HCT116 (cell line): ENCODE measurements at regions not wholly inside any gene's neighbourhood (a gene's known extent, or its start where the extent isn't known, plus 50 kb on each side); places are given as distances from the start of the nearest gene placed in this dataset.
A peak's percentile ranks its signal among the peaks of the same experiment; 100 is the strongest.
"Not testable (repeated sequence)": the region's sequence is repeated elsewhere in the genome, so short reads cannot be mapped to it uniquely, and the experiment has no call there.

Experiments
- ATAC-seq: fragments of 200-7000 bp; cut with Tn5 transposase; 2 replicates; pipeline ENCODE4 v1.9.1; 2020; ENCODE audit warnings: mild to moderate bottlenecking, moderate library complexity
- BruUV-seq: library from RNA; stranded (reverse); fragments of 400-500 nt; replicated peaks from 2 replicates; lab custom pipeline; 2021; lab: Mats Ljungman, UMichigan
- CTCF ChIA-PET: fragments of 300-600 bp; sonication (Branson Sonifier 250); formaldehyde crosslinking; loops from one replicate; lab custom pipeline; 2021; ENCODE audit warnings: antibody characterized with exemption; lab: Charles Lee
- POLR2A ChIA-PET: fragments of 300-600, 350-600 bp; sonication (Branson Sonifier 250); formaldehyde crosslinking; loops from one replicate; lab custom pipeline; 2021; ENCODE audit warnings: antibody characterized with exemption; lab: Charles Lee
- RAD21 ChIA-PET, 2 experiments: fragments of 300-600 bp; sonication (Branson Sonifier 250); formaldehyde crosslinking; loops; one replicate each; lab custom pipeline; 2023; ENCODE audit warnings: low total read pairs in 2 of 2; ENCODE audit not compliant: uncharacterized antibody in 2 of 2, unreplicated experiment in 2 of 2, low non-redundant PET in 1 of 2; lab: Charles Lee
- DNase-seq: peaks from one replicate; pipeline ENCODE4 v3.0.0-alpha.2; 2010; ENCODE audit warnings: low read depth, low spot score
- H2AFZ ChIP-seq: fragments of 200-600 bp; shearing (Covaris generic), sonication (generic); 2 replicates; pipeline ENCODE4 v1.6.1; 2017; ENCODE audit warnings: low read depth, mixed run types, mixed read lengths, antibody characterized with exemption, low read length; ENCODE audit not compliant: poor library complexity, severe bottlenecking
- H3K27ac ChIP-seq: 2 replicates; pipeline ENCODE4 v1.5.1; 2012; ENCODE audit warnings: low read depth, low read length
- H3K27me3 ChIP-seq: fragments of 200-600 bp; sonication (generic); 2 replicates; pipeline ENCODE4 v1.6.1; 2016; ENCODE audit warnings: mixed run types, low read length, mixed read lengths; ENCODE audit not compliant: insufficient read depth
- H3K36me3 ChIP-seq, 2 experiments: fragments of 200-500 bp in 1 of 2; fragments of 200-600 bp in 1 of 2; sonication (Bioruptor generic) in 1 of 2; sonication (generic) in 1 of 2; 2 replicates each; pipeline versions ENCODE4 v1.5.1 to v1.6.1; 2014 to 2016; ENCODE audit warnings: low read length in 2 of 2, inconsistent platforms in 1 of 2, mixed read lengths in 1 of 2, mixed run types in 1 of 2; ENCODE audit not compliant: insufficient read depth in 2 of 2, control insufficient read depth in 1 of 2
- H3K4me1 ChIP-seq, 2 experiments: fragments of 200-600 bp in 1 of 2; sonication (generic) in 1 of 2; 2 replicates each; pipeline versions ENCODE4 v1.5.1 to v1.6.1; 2012 to 2017; ENCODE audit warnings: low read length in 2 of 2, inconsistent platforms in 1 of 2, mild to moderate bottlenecking in 1 of 2, mixed read lengths in 1 of 2, mixed run types in 1 of 2, moderate library complexity in 1 of 2; ENCODE audit not compliant: insufficient read depth in 2 of 2, control insufficient read depth in 1 of 2
- H3K4me2 ChIP-seq: fragments of 200-600 bp; sonication (generic); 2 replicates; pipeline ENCODE4 v1.6.1; 2017; ENCODE audit warnings: mixed run types, low read length, mixed read lengths
- H3K4me3 ChIP-seq, 2 experiments: fragments of 200-600 bp in 1 of 2; sonication (generic) in 1 of 2; replicated peaks in 1 of 2; 2 replicates each; pipeline ENCODE4 v1.5.1; 2011 to 2016; ENCODE audit warnings: low read length in 2 of 2, control low read depth in 1 of 2, low read depth in 1 of 2, mild to moderate bottlenecking in 1 of 2, mixed read lengths in 1 of 2, mixed run types in 1 of 2
- H3K79me2 ChIP-seq: fragments of 200-600 bp; sonication (generic); 2 replicates; pipeline ENCODE4 v1.6.1; 2017; ENCODE audit warnings: mild to moderate bottlenecking, mixed run types, low read length, moderate library complexity, mixed read lengths; ENCODE audit not compliant: insufficient read depth
- H3K9ac ChIP-seq: fragments of 200-600 bp; sonication (generic); 2 replicates; pipeline ENCODE4 v1.6.1; 2016; ENCODE audit warnings: low read length, mixed read lengths
- H3K9me2 ChIP-seq: fragments of 200-600 bp; sonication (generic), shearing (Covaris generic); 2 replicates; pipeline ENCODE4 v1.6.1; 2017; ENCODE audit warnings: mixed run types, mild to moderate bottlenecking, moderate library complexity; ENCODE audit not compliant: insufficient read depth
- H3K9me3 ChIP-seq, 2 experiments: fragments of 200-500 bp in 1 of 2; fragments of 200-600 bp in 1 of 2; sonication (Bioruptor generic) in 1 of 2; sonication (generic) in 1 of 2; 2 replicates each; pipeline ENCODE4 v1.6.1; 2014 to 2017; ENCODE audit warnings: low read length in 2 of 2, mixed read lengths in 2 of 2, inconsistent platforms in 1 of 2, low read depth in 1 of 2, mild to moderate bottlenecking in 1 of 2, mixed run types in 1 of 2, moderate library complexity in 1 of 2; ENCODE audit not compliant: control insufficient read depth in 1 of 2, insufficient read depth in 1 of 2
- H4K20me1 ChIP-seq: fragments of 200-600 bp; sonication (generic), shearing (Covaris generic); 2 replicates; pipeline ENCODE4 v1.6.1; 2017; ENCODE audit warnings: mixed run types, mild to moderate bottlenecking, moderate library complexity; ENCODE audit not compliant: insufficient read depth
- CBX3 ChIP-seq: IDR thresholded peaks from 2 replicates; pipeline ENCODE4 v1.6.1; 2012; ENCODE audit warnings: low read depth
- ELF1 ChIP-seq: IDR thresholded peaks from 2 replicates; pipeline ENCODE4 v1.6.1; 2012; ENCODE audit warnings: low read depth, borderline replicate concordance
- EZH2 ChIP-seq: fragments of 200-600 bp; sonication (generic); IDR thresholded peaks from 2 replicates; pipeline ENCODE4 v1.6.1; 2017; ENCODE audit warnings: antibody characterized with exemption, mixed run types
- POLR2A ChIP-seq: IDR thresholded peaks from 2 replicates; pipeline ENCODE4 v1.7.0; 2011; ENCODE audit warnings: borderline replicate concordance; ENCODE audit not compliant: insufficient read depth, insufficient read length; ENCODE audit errors: extremely low read depth
- SIN3A ChIP-seq: IDR thresholded peaks from 2 replicates; pipeline ENCODE4 v1.6.1; 2012; ENCODE audit warnings: low read depth
- SP1 ChIP-seq: IDR thresholded peaks from 2 replicates; pipeline ENCODE4 v1.6.1; 2012; ENCODE audit warnings: low read depth
- intact Hi-C: fragments of 100-400 bp; cut with micrococcal nuclease; formaldehyde crosslinking; loops from 2 replicates; pipeline ENCODE4 v1.10.0; 2022
- TF ChIP-seq, protein P1 (sequence below): IDR thresholded peaks from 2 replicates; pipeline ENCODE4 v1.6.1; 2011; ENCODE audit warnings: mild to moderate bottlenecking, low read length, moderate library complexity; ENCODE audit not compliant: insufficient replicate concordance; ENCODE audit errors: extremely low read depth
- TF ChIP-seq, protein P2 (sequence below), 3 experiments: fragments of 200-600 bp in 1 of 3; sonication (generic) in 1 of 3; IDR thresholded peaks in 2 of 3; conservative IDR thresholded peaks in 1 of 3; 2 replicates each; pipeline ENCODE4 v1.5.1; 2012 to 2017; ENCODE audit warnings: low read depth in 2 of 3, low read length in 2 of 3, antibody characterized with exemption in 1 of 3, borderline replicate concordance in 1 of 3, control low read depth in 1 of 3, mild to moderate bottlenecking in 1 of 3, mixed read lengths in 1 of 3, mixed run types in 1 of 3, moderate library complexity in 1 of 3; ENCODE audit not compliant: insufficient read depth in 1 of 3
- TF ChIP-seq, protein P3 (sequence below): IDR thresholded peaks from 2 replicates; pipeline ENCODE4 v1.6.1; 2012
- TF ChIP-seq, protein P4 (sequence below): IDR thresholded peaks from 2 replicates; pipeline ENCODE4 v1.6.1; 2012

DNA sequence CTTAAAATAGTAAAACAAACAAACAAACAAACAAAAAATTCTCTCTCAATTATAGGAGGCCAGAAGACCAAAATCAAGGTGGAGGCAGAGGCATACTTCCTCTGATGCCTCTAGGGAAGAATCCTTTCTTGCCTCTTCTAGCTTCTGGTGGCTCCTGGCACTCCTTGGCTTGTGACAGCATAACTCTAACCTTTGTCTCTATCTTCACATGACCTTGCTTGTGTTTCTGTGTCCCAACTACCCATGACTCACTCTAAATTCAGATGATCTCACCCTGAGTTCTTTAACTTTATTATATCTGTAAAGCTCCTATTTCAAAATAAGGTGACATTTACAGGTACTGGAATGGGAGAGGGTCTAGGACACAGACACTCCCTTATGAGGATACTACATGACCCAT, 88.3 kb upstream of the ANTXRL start:
- TF ChIP-seq, protein P1, sequence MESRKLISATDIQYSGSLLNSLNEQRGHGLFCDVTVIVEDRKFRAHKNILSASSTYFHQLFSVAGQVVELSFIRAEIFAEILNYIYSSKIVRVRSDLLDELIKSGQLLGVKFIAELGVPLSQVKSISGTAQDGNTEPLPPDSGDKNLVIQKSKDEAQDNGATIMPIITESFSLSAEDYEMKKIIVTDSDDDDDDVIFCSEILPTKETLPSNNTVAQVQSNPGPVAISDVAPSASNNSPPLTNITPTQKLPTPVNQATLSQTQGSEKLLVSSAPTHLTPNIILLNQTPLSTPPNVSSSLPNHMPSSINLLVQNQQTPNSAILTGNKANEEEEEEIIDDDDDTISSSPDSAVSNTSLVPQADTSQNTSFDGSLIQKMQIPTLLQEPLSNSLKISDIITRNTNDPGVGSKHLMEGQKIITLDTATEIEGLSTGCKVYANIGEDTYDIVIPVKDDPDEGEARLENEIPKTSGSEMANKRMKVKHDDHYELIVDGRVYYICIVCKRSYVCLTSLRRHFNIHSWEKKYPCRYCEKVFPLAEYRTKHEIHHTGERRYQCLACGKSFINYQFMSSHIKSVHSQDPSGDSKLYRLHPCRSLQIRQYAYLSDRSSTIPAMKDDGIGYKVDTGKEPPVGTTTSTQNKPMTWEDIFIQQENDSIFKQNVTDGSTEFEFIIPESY = no peak
- TF ChIP-seq POLR2A (no peak), CBX3 (no peak), SP1 (no peak), SIN3A (no peak), EZH2 (no peak), ELF1 (no peak)
- TF ChIP-seq, protein P2, sequence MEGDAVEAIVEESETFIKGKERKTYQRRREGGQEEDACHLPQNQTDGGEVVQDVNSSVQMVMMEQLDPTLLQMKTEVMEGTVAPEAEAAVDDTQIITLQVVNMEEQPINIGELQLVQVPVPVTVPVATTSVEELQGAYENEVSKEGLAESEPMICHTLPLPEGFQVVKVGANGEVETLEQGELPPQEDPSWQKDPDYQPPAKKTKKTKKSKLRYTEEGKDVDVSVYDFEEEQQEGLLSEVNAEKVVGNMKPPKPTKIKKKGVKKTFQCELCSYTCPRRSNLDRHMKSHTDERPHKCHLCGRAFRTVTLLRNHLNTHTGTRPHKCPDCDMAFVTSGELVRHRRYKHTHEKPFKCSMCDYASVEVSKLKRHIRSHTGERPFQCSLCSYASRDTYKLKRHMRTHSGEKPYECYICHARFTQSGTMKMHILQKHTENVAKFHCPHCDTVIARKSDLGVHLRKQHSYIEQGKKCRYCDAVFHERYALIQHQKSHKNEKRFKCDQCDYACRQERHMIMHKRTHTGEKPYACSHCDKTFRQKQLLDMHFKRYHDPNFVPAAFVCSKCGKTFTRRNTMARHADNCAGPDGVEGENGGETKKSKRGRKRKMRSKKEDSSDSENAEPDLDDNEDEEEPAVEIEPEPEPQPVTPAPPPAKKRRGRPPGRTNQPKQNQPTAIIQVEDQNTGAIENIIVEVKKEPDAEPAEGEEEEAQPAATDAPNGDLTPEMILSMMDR (IDR thresholded peaks at IDR 0.05 in 2 of 3, conservative IDR thresholded peaks at IDR 0.05 in 1 of 3; ENCODE audit: borderline replicate concordance in 1 of 3, insufficient read depth in 1 of 3, low read depth in 2 of 3, low read length in 2 of 3) = no peak
- TF ChIP-seq, protein P3, sequence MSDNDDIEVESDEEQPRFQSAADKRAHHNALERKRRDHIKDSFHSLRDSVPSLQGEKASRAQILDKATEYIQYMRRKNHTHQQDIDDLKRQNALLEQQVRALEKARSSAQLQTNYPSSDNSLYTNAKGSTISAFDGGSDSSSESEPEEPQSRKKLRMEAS = no peak
- TF ChIP-seq, protein P4, sequence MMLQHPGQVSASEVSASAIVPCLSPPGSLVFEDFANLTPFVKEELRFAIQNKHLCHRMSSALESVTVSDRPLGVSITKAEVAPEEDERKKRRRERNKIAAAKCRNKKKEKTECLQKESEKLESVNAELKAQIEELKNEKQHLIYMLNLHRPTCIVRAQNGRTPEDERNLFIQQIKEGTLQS = no peak
- ChIA-PET RAD21 (no interaction called here), CTCF (no interaction called here), POLR2A (no interaction called here)
- H3K27ac ChIP-seq = no peak overlapping the region
- no peak overlapping the region for H3K4me3 ChIP-seq
- H3K79me2 ChIP-seq = no peaks in the 10 kb centered on the region
- H3K36me3 ChIP-seq = no peaks in the 10 kb centered on the region
- H3K4me1 ChIP-seq = peaks cover 0 to 6% of the 10 kb centered on the region in 2 experiments; a peak in 2 of 4 replicates
- no peak overlapping the region for H3K9ac ChIP-seq
- peak overlapping the region; percentile 68 for H2AFZ ChIP-seq
- no peak overlapping the region for H3K4me2 ChIP-seq
- no TSS peak for BruUV-seq
- no peaks in the 10 kb centered on the region for H4K20me1 ChIP-seq
- H3K27me3 ChIP-seq = no peaks in the 10 kb centered on the region
- no peaks in the 10 kb centered on the region for H3K9me3 ChIP-seq
- intact Hi-C loops = no loop called here
- H3K9me2 ChIP-seq = no peaks in the 10 kb centered on the region
- DNase-seq (no peak), ATAC-seq (no peak)

DNA sequence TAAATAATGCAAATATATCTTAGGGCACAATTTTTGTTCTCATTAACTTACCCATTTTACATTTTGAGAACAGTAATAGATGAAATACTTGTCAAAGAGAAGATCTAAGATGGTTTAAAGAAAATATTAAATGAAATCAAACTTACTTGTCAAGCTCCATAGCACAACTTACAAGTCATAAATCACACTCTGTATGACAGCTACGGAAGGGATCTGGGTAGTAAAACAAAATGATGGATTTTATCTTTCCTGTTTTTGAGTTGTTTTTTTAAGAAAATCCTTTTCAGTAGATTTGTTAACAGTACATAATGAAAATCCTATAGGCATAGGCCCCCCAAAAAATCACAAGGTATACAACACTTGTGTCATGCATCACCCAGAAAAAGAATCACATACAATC, 84.4 kb upstream of the ANTXRL start:
- not testable (repeated sequence) for ATAC-seq, BruUV-seq

DNA sequence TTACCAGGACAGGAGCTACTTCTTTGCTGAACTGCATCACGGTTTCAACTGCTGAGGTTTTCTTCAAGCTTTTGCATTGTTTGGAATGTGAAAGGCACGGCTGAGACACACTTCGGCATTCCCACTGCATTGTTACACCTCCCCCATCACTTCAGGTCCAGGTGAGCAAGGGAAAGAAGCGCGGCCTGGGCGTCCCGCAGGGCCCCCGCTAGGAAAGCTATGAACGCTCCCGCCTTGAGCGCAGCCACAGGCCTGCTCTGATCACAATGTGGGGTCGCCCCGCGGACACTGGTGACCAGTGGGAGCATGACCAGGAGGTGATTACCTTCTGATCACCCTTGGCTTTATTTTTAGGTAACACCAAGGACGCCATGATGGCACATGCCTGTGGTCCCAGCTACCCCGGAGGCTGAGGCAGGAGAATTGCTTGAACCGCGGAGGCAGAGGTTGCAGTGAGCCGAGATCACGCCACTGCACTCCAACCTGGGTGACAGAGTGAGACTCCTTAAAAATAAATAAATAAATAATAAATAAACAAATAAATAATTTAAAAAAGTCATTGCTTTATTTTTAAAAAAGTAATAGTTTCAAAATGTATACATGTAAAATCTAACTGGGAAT, 82.2 kb upstream of the ANTXRL start:
- RAD21 ChIA-PET, H3K4me1 ChIP-seq, H3K27ac ChIP-seq, ATAC-seq, H3K27me3 ChIP-seq, H3K79me2 ChIP-seq, H3K9me2 ChIP-seq, H3K4me2 ChIP-seq, H3K9me3 ChIP-seq, CTCF ChIA-PET, POLR2A ChIA-PET, H3K36me3 ChIP-seq, H4K20me1 ChIP-seq, H2AFZ ChIP-seq, BruUV-seq, intact Hi-C loops, H3K4me3 ChIP-seq, H3K9ac ChIP-seq, DNase-seq: not testable (repeated sequence)

More for the DNA sequence above, 84.4 kb upstream of the ANTXRL start:
- H4K20me1 ChIP-seq, H3K79me2 ChIP-seq, CTCF ChIA-PET, H3K4me3 ChIP-seq, intact Hi-C loops, H3K4me2 ChIP-seq, H3K27me3 ChIP-seq, H3K36me3 ChIP-seq, H3K9me2 ChIP-seq, H3K27ac ChIP-seq, H2AFZ ChIP-seq, H3K4me1 ChIP-seq, H3K9ac ChIP-seq, POLR2A ChIA-PET, DNase-seq, H3K9me3 ChIP-seq, RAD21 ChIA-PET: not testable (repeated sequence)
